Thyroid gland (tissue), 4 donors: ENCODE measurements at regions not wholly inside any gene's neighbourhood (a gene's known extent, or its start where the extent isn't known, plus 50 kb on each side); places are given as distances from the start of the nearest gene placed in this dataset.

Experiments used
- POLR2A ChIP-seq, 2 donors: fragments of 450-650 bp; IDR thresholded peaks; one replicate each; pipeline ENCODE4 v1.6.1; 2017; ENCODE audit warnings: antibody characterized with exemption in 2 of 2, mild to moderate bottlenecking in 2 of 2, moderate library complexity in 1 of 2
- TF ChIP-seq, protein P1 (sequence below), 6 experiments: fragments of 200-600 bp in 3 of 6; fragments of 450-650 bp in 3 of 6; sonication (generic) in 3 of 6; IDR thresholded peaks; one replicate each; pipeline ENCODE4 v1.5.1; 2016 to 2019; ENCODE audit warnings: antibody characterized with exemption in 6 of 6, mild to moderate bottlenecking in 2 of 6, inconsistent platforms in 1 of 6, moderate library complexity in 1 of 6

DNA sequence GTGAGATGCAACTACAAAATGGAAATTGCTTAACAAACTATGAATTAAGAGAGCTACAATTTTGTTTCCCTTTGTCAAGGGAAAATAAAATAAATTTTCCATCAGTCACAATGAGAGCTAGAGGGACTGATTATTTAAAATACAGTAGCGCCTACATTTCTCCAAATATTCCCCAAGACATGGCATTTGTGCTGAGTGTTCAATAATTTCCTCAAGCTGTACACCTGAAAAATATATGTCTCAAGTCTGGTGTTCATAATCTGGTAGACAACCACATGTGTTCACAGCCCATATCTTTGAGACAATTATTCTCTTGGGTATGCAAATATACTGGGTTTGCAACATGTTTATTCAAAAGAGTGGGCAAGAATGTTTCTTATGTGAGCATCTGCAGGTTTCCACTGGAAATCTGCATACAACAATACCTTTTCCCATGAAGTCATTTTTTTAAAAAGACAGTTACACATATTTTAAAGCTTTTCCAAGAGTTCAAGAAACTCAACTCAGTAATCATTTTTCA, 240.1 kb upstream of the VRK2 start:
- no peak for TF ChIP-seq POLR2A (IDR thresholded peaks at IDR 0.05)
- TF ChIP-seq, protein P1, sequence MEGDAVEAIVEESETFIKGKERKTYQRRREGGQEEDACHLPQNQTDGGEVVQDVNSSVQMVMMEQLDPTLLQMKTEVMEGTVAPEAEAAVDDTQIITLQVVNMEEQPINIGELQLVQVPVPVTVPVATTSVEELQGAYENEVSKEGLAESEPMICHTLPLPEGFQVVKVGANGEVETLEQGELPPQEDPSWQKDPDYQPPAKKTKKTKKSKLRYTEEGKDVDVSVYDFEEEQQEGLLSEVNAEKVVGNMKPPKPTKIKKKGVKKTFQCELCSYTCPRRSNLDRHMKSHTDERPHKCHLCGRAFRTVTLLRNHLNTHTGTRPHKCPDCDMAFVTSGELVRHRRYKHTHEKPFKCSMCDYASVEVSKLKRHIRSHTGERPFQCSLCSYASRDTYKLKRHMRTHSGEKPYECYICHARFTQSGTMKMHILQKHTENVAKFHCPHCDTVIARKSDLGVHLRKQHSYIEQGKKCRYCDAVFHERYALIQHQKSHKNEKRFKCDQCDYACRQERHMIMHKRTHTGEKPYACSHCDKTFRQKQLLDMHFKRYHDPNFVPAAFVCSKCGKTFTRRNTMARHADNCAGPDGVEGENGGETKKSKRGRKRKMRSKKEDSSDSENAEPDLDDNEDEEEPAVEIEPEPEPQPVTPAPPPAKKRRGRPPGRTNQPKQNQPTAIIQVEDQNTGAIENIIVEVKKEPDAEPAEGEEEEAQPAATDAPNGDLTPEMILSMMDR (IDR thresholded peaks at IDR 0.05), result no peak
